ENCODE measurements at regions not wholly inside any gene's neighbourhood (a gene's known extent, or its start where the extent isn't known, plus 50 kb on each side); places are given as distances from the start of the nearest gene placed in this dataset.

DNA sequence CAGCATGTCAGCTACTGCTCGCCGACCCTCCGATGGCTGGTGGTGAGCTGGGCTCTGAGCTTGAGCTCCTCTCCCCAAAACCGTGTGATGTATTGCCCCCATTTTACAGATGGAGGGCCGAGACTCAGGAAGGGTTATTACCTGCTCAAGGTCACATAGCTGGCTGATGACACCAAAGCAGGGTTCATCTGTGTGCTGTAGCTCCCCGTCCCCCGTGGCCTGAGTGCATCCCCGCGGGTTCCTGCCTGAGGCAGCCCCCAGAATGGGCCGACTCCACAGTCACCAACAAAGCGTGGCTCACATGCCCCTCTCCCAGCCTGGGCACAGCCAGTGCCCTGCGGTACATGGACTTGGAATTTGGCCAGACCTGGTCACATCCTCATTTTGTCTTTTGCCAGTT is 198.6 kb downstream of the TFCP2L1 start:
- DNase-seq: no peak

DNA sequence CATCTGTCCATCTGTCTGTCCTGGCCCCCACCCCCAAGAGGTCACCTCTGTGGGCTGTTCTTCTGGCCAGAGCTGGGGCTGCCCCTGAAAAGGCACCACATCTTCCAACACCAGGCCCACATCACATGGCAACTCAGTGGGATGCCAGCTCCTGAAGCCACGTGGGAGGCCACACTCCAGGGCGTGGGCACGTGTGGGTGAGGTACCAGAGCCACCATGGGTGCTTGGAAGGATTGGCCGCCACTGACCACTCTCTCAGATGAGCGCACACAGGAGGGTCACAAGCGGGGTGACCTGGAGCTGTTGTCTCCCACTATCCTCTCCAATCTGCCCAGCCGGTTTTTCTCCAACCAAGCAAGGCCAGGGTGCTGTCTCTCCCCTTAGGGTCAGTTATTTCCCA is 197.9 kb downstream of the TFCP2L1 start:
- DNase-seq: no peak

DNA sequence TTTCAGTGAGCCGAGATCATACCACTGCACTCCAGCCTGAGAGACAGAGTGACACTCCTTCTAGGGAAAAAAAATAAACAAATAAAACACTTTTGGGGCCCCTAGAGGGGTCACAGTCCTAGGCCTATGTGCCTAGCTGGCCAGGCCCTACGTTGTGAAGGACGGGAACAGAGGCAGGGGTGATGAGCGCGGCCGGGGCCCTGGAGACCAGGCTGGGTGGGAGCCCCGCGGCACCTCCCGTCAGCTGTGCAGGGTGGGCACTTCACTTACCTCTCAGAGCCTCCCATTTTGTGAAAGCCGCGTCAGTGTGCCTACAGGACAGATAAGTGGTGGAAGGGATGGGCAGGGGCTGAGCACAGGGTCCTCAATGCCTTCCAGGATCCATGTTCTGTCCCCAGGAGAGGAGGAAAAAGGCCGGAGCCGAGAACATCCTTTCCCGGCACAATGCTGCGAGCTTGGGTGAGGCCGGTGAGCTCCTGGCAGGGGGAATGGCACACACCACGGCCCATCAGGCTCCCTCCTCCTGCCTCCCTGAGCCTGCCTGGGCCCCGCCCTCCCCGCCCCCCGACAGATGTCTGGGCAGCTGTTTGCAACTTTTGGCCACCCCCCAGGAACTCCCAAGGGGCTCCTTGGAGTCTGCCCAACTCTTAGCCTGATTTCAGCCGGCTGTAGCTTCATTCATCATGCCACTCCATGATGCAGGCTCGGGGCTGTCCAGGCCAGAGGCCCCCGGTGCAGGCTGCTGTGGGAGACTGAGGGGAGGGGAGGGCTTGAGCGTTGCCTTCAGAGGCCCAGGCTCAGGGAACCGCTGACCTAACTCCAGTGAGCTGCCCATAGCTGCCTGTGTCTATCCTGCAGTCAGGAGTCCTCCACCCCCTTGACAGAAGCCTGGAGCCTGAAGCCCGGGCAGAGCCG is 196.5 kb downstream of the TFCP2L1 start:
- peak; percentile 30 for DNase-seq

DNA sequence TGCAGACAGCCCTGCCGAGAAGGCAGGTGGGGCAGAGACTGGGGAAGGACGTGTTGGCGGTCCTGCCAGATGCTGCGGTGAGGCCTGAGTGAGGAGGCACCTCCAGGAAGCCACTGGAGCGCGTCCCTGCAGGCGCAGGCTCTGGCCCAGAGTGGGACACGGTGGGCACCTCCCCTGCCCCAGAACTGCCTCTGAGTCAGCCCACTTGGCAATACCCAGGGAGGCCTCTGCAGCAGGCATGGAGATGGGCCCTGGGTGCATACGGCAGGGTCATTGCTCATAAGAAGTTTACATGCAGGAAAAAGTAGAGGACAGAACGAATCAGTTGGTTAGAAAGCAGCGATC is 195.9 kb downstream of the TFCP2L1 start:
- no peak for DNase-seq

DNA sequence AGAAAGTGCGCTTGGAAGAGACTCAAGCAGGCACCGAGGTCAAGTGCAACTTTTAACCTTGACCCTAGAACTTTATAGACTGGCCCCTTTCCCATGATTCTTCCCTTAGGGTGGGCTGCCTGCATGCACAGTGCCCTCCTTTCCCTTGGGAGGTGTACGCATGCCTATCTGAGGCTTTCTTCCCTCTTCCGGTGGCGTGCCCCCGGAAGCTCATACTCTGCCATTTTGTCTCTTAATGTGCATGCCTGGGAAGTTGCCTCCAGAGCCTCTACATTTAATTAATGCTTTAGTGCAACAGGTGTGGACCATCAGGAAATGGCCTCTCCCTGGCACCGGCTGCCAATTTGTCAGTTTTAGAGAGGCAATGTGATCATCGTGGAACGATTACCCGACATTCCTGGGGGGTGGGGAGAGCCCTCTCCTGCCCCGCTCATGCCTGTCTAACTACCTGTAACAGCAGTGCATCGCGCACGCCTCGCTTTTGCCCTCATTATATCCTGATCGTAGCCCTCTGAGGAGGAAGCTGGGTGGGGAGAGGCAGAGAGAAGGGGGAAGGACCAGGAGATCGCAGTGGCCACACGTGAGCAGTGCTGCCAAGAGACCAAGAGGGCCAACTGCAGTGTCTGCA is 194.8 kb downstream of the TFCP2L1 start:
- no peak for DNase-seq

DNA sequence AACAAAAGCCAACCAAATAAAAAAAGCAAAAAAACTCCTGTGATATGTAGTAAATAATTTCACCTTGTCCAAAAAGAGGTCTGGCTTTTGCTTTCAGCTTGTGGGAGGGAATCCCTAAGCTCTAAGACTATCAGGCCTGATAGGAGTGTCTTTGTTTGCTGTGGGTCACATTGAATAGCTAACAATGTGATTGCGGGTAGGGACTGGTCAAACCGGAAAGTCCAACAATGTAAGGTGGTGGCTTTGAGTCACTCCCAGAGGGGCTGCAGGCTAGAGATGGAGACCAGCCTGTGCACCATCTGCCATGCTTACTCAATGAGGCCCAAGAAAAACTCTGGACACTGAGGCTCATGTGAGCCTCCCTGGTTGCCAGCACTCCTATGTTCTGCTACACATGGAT is 192.9 kb downstream of the TFCP2L1 start:
- DNase-seq: no peak

DNA sequence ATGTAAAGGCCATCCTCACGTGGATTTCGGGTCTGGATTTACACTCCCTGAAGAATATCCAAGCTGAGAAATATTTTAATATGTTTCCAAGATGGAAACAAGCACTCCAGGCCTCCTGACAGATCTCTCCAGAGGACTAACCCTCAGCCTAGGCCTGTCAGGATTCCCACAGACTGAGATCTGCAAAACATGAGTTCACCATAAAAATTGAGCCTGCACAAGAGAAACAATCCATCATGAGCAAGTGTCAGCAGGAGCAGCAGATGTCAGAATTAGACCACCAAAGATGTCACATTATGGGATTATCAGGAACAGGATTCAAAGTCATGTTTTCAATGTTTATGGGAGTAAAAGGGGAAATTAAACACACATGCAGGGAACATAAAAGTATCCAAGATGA is 191.3 kb downstream of the TFCP2L1 start:
- no peak for DNase-seq

DNA sequence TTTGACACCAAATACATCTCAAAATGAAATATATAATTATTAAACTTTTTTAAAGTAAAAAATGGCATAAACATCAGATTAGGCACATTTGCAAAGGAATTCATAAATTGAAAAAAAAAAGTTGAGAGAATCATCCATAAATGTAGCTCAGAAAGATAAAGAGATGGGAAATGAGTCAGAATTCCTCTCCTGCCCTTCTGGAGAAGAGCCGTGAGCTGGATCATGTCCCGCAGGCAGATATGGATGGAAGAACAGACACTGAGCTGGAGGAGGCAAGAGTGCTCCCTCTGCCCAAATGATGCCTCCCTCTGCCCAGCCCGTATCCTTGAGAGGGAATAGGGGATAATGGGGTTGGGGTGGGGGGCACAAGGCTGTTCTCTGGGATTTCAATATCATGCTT is 190.9 kb downstream of the TFCP2L1 start:
- DNase-seq: no peak

DNA sequence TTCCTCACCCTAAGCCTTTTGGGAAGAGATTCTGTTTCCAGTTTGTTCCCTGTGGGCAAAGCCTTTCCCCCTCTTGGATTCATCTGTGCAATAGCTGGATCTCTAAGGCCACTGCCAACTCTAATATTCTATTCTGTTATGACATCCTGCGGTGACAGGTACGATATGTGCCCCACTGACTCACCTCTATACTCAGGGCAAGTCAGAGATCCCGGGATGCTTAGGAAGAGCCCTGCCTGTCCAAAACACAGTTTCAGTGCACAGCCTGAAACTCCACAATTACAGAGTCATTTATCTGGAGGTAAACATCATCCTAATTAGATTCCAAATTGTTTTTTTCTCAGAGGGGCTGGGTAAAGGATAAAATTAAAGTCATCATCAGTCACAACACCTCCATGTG is 190.2 kb downstream of the TFCP2L1 start:
- DNase-seq: no peak

DNA sequence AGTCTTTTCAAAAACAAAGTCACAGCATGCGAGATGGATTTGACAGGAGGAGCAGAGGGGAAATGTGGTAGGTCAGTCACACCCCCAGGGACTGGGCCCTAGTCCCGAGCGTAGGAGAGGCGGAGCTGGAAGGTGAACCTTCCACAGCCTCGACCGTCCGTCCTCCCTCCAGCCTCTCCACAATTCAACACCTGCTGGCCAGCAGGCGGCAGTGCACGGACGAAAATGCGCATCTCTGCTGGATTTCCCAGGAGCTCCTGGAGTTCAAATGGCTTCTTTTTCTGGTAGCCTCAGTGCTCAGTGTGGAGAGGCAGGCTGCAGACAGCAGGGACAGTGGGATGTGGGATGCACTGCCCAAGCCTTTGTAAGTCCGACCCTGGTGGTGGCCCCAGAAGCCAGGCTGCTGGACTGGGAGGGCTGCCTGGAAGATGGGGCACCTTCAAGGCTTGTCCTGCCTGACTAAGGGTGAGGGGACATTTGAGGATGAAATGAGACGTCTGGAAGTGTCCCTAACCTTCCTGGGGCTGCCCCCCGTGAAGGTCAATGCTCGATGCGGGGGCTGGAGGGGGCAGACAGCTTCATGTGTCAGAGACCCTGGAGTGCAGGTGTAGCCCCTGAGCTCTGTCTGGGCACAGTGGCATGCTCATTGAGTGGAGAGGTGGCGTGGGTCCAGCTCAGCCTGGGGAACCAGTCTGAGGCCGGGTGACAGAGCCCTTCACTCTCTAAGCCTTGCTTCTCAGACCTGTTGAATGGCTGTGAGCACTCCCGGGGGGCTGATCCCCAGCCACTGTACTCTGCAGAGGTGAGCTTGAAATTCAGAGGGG is 189.5 kb downstream of the TFCP2L1 start:
- DNase-seq: no peak

DNA sequence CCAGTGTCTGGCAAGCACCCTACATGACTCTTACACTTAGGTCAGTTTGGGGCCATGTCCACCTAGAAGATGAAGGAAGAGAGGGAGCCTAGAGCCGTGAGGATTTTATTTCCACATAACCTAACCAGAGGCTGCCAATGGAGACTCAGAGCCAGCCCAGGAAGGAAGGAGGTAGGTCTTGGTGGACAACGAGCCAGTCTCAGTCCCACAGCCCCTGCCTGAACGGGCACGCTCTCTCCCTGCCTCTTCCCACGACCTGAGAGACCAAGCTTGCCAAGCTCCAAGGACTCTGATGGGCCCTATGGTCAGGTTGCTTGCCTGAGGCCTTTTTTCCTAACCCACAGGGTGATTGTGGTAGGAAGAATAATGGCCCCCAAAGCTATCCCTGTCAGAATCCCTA is 188.4 kb downstream of the TFCP2L1 start:
- DNase-seq: no peak

DNA sequence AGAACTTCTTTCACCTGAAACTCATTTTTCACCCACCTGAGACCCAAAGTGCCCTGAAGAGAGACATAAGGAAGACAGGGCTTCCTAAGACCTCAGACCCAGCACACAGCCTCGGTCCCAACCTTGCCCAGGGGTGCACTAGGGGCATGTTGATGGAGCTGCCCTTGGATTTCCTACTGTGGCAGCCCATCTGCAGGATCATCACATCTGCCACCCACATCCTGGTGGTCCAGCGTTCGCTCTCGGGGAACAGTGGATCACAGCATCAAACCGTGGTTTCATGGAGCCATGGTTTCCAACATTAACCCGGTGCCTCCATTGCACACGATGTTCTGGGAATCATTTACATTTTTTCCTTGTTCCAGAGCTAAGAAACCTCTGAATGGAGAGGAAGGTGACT is 186.4 kb downstream of the TFCP2L1 start:
- no peak for DNase-seq

DNA sequence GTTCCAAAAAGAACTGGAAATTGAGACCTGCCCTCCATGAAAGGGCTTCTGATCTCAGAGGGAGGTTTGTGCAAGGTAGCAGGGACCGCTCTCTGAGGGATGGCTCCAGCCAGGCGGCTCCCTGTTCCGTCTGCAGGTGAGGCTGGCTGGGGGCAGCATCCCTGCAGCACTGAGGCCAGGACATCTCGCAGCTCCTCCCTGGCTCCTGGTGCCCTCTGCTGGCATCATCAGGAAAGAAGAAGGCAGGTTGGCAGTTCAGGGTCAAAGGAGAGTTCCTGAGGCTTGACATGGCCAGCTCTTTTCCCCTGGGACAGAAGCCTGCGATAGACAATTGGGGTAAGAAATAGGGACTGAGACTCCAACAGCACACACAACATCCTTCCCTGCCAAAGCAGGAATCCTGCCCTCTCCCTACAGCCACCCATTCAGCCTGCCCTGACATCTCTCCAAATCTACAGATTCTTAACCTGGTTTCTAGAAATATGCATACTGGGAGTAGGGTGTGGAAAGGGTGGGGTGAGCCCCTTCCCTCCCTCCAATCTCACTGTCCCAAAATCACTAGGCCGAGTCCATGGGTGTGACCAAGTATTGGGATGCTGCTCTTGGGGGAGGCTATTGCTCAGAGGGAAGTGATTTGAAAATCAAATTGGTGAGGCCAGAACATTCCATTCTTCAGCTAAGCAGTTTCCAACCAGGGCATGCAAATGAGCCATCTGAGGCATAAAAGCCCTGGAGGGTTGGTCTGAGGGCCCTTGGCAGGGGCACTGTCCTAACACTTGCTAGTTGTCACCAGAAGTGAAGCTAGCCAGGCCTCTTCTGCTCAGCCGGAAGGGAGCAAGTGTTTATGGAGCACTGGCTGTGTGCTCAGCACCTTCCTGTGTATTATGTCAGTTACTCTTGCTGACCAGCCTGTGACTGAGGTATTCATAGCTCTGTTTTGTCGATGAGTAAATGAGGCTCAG is 185.4 kb downstream of the TFCP2L1 start:
- DNase-seq: no peak

DNA sequence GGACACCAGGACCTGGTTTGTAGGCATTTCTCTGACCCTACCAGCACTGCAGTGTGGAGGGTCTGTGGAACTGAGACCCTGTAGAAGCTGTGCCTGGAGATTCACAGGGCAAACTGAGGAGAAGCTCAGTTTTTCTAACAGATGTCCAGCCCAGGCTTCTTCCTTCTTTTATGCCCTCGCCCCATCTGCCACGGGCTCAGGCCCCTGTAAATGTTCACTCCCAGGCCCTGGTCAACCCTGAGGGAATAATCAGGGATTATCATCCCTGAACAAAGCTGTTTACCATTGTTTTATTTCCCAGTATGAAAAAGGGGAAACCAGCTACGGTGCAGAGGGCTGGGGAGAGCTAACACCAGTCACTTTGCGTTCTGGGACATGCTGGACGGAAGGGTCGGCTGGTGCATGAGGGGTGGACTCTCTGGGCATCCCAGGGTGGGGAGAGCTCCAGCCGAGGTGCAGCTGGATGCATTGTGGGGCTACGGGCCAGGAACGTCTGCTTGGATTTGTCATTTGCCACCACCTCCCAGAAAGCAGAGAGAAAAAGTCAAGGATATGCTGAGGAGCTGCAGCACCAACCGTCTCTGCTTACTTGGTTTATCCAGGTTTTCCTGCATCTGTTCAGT is 183.8 kb downstream of the TFCP2L1 start:
- DNase-seq: no peak

DNA sequence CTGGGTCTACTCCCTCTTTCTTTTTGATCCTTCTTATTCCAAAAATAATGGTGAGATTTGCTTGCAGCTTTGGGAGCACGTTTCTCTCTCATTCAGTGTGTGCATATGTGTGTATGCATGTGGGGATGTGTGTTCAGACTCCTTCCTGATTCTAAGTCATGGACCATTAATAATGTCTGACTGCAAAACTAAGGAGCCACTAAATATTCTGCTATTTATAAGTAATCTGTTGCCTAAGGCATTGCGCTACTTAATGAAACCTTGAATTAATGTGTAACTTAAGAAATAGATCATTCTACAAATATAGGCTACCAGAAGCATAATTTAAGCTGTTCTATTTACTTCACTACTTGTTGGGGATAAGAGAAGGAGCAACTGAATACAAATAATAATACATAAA is 182.1 kb downstream of the TFCP2L1 start:
- DNase-seq: no peak

DNA sequence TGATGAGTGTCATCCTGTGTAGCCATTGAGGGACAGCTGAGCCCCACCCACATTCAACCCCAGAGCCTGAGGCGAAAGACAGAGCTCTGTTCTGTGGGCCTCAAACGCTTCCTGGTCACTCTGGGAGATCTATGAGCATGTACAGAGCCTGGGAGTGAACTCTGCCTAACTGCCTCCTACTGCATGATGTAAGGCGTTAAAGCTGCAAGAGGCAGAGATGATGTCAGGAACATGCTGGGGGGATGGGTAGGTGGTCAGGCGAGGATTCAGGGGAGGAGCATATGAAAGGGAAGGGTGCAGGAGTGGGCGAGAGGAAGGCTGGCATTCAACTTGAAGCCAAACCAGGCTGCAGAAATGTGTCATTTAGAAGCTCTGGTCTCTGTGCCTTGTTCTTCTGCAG is 181.0 kb downstream of the TFCP2L1 start:
- DNase-seq: no peak

DNA sequence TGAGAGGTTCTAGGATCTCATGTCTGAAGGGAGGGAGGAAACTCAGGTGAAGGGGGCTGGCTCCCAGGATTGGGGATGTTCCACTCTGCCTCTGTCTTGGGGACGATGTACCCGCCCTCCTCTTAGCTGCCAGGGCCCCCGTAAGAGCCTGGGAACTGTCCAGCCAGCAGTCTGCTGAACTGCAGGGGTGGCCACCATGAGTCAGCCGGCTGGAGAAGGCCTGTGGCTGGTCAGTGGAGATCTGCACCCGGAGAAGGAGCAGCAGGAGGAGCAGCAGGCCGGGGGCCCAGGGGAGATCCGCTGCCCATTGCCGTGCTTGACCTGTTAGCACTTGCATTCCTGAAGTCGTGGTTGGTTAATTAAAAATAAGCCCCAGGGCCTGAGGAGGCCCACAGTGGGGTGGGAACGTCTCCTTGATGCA is 180.3 kb downstream of the TFCP2L1 start:
- no peak for DNase-seq

DNA sequence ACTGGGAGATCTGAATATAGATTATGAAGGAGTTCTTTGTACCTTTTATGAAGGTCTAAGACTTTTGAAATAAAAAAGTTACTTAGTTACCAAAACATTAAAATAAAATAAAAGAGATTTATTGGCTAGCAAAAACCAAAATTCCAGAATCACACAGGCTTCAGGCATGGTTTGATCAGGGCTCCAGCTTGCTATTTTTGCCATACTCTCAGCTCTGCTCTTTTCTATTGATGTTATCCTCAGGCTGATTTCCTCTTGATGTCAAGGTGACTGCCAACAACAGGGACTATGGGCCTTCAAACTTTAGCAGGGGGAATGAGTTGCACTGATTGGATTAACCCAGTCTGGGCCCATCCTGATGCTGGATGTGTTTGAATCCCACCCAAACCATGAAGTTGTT is 174.1 kb downstream of the TFCP2L1 start:
- no peak for DNase-seq

DNA sequence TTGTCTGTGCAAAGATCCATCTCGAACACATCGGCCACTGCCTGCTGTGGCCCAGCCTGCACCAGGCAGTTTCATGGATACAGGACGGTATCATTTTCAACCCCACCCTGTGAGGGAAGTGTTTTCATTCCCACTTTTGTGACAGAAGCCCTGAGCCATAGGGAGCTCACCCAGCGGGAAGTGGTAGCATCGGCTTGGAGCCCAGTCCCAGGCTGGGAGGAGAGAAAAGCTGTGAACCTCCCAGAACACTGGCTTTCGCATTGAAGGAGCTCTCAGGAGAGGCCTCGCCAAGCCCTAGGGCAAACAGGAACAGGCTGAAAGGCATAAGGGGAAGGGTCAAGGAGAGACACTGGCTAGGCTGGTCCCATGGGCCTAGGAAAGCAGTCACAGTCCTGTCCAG is 166.1 kb downstream of the TFCP2L1 start:
- no peak for DNase-seq

DNA sequence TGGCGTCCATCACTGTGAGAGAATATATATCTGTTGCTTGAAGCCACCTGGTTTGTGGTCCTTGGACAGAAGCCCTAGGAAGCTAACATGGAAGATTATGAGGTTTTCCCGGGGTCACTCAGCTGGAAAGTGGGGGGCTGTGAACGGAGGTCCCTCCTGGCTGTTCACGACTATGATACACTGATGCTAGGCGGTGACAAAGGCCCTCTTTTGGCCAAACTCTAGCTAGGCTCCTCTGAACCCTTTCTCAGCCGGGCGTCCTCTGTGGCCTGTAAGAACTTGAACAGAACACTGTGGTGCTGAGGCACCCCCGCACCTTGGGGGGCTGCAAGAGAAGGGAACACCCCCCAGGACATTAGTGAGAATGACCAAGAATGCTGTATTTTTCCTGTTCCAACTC is 164.6 kb downstream of the TFCP2L1 start:
- no peak for DNase-seq

DNA sequence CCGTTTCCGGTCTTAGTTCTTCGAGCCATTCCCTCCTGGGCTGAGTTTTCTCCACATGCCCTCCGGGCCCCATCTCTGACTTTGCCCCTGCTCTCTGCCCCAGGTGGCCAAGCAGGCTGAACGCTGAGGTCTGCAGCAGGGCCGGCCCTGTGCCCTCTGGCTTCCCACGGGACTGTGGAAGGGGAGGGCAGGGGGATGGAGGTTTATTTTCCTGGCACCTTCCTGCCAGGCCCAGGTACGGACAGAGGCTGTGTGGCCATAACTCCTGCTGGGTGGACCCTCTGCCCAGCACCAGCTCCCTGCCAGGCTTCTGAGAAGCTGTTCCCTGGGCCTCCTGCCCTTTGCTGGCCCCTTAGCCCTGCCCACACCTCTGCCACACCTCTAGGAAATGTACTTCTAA is 164.0 kb downstream of the TFCP2L1 start:
- DNase-seq: no peak

DNA sequence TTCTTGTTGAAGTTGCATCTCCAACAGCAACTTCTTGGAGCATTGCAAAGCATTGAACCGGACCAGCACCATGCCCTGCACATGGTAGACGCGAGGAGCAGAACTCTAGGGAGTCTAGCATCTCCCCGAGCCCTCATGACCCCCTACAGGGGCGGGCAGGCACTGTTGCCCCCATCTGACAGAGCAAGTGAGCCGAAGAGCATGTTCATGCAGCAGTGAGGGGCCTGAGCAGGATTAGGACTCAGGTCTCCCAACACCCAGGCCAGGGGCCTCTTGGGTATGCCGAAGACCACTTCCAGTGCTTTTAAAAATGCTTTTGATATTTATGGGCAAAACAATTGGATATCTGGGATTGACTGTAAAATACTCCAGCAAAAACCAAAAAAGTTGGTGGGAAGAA is 163.3 kb downstream of the TFCP2L1 start:
- DNase-seq: no peak

Data from NCI-H1105 (cell line).